HCT116 (cell line): ENCODE measurements at regions not wholly inside any gene's neighbourhood (a gene's known extent, or its start where the extent isn't known, plus 50 kb on each side); places are given as distances from the start of the nearest gene placed in this dataset.

ENCODE experiments used
- ATAC-seq: fragments of 200-7000 bp; cut with Tn5 transposase; 2 replicates; pipeline ENCODE4 v1.9.1; 2020; ENCODE audit warnings: mild to moderate bottlenecking, moderate library complexity
- BruUV-seq: library from RNA; stranded (reverse); fragments of 400-500 nt; replicated peaks from 2 replicates; lab custom pipeline; 2021; lab: Mats Ljungman, UMichigan
- CTCF ChIA-PET: fragments of 300-600 bp; sonication (Branson Sonifier 250); formaldehyde crosslinking; loops from one replicate; lab custom pipeline; 2021; ENCODE audit warnings: antibody characterized with exemption; lab: Charles Lee
- POLR2A ChIA-PET: fragments of 300-600, 350-600 bp; sonication (Branson Sonifier 250); formaldehyde crosslinking; loops from one replicate; lab custom pipeline; 2021; ENCODE audit warnings: antibody characterized with exemption; lab: Charles Lee
- RAD21 ChIA-PET, 2 experiments: fragments of 300-600 bp; sonication (Branson Sonifier 250); formaldehyde crosslinking; loops; one replicate each; lab custom pipeline; 2023; ENCODE audit warnings: low total read pairs in 2 of 2; ENCODE audit not compliant: uncharacterized antibody in 2 of 2, unreplicated experiment in 2 of 2, low non-redundant PET in 1 of 2; lab: Charles Lee
- DNase-seq: peaks from one replicate; pipeline ENCODE4 v3.0.0-alpha.2; 2010; ENCODE audit warnings: low read depth, low spot score
- H2AFZ ChIP-seq: fragments of 200-600 bp; shearing (Covaris generic), sonication (generic); 2 replicates; pipeline ENCODE4 v1.6.1; 2017; ENCODE audit warnings: low read depth, mixed run types, mixed read lengths, antibody characterized with exemption, low read length; ENCODE audit not compliant: poor library complexity, severe bottlenecking
- H3K27ac ChIP-seq: 2 replicates; pipeline ENCODE4 v1.5.1; 2012; ENCODE audit warnings: low read depth, low read length
- H3K27me3 ChIP-seq: fragments of 200-600 bp; sonication (generic); 2 replicates; pipeline ENCODE4 v1.6.1; 2016; ENCODE audit warnings: mixed run types, low read length, mixed read lengths; ENCODE audit not compliant: insufficient read depth
- H3K36me3 ChIP-seq, 2 experiments: fragments of 200-500 bp in 1 of 2; fragments of 200-600 bp in 1 of 2; sonication (Bioruptor generic) in 1 of 2; sonication (generic) in 1 of 2; 2 replicates each; pipeline versions ENCODE4 v1.5.1 to v1.6.1; 2014 to 2016; ENCODE audit warnings: low read length in 2 of 2, inconsistent platforms in 1 of 2, mixed read lengths in 1 of 2, mixed run types in 1 of 2; ENCODE audit not compliant: insufficient read depth in 2 of 2, control insufficient read depth in 1 of 2
- H3K4me1 ChIP-seq, 2 experiments: fragments of 200-600 bp in 1 of 2; sonication (generic) in 1 of 2; 2 replicates each; pipeline versions ENCODE4 v1.5.1 to v1.6.1; 2012 to 2017; ENCODE audit warnings: low read length in 2 of 2, inconsistent platforms in 1 of 2, mild to moderate bottlenecking in 1 of 2, mixed read lengths in 1 of 2, mixed run types in 1 of 2, moderate library complexity in 1 of 2; ENCODE audit not compliant: insufficient read depth in 2 of 2, control insufficient read depth in 1 of 2
- H3K4me2 ChIP-seq: fragments of 200-600 bp; sonication (generic); 2 replicates; pipeline ENCODE4 v1.6.1; 2017; ENCODE audit warnings: mixed run types, low read length, mixed read lengths
- H3K4me3 ChIP-seq, 2 experiments: fragments of 200-600 bp in 1 of 2; sonication (generic) in 1 of 2; replicated peaks in 1 of 2; 2 replicates each; pipeline ENCODE4 v1.5.1; 2011 to 2016; ENCODE audit warnings: low read length in 2 of 2, control low read depth in 1 of 2, low read depth in 1 of 2, mild to moderate bottlenecking in 1 of 2, mixed read lengths in 1 of 2, mixed run types in 1 of 2
- H3K79me2 ChIP-seq: fragments of 200-600 bp; sonication (generic); 2 replicates; pipeline ENCODE4 v1.6.1; 2017; ENCODE audit warnings: mild to moderate bottlenecking, mixed run types, low read length, moderate library complexity, mixed read lengths; ENCODE audit not compliant: insufficient read depth
- H3K9ac ChIP-seq: fragments of 200-600 bp; sonication (generic); 2 replicates; pipeline ENCODE4 v1.6.1; 2016; ENCODE audit warnings: low read length, mixed read lengths
- H3K9me2 ChIP-seq: fragments of 200-600 bp; sonication (generic), shearing (Covaris generic); 2 replicates; pipeline ENCODE4 v1.6.1; 2017; ENCODE audit warnings: mixed run types, mild to moderate bottlenecking, moderate library complexity; ENCODE audit not compliant: insufficient read depth
- H3K9me3 ChIP-seq, 2 experiments: fragments of 200-500 bp in 1 of 2; fragments of 200-600 bp in 1 of 2; sonication (Bioruptor generic) in 1 of 2; sonication (generic) in 1 of 2; 2 replicates each; pipeline ENCODE4 v1.6.1; 2014 to 2017; ENCODE audit warnings: low read length in 2 of 2, mixed read lengths in 2 of 2, inconsistent platforms in 1 of 2, low read depth in 1 of 2, mild to moderate bottlenecking in 1 of 2, mixed run types in 1 of 2, moderate library complexity in 1 of 2; ENCODE audit not compliant: control insufficient read depth in 1 of 2, insufficient read depth in 1 of 2
- H4K20me1 ChIP-seq: fragments of 200-600 bp; sonication (generic), shearing (Covaris generic); 2 replicates; pipeline ENCODE4 v1.6.1; 2017; ENCODE audit warnings: mixed run types, mild to moderate bottlenecking, moderate library complexity; ENCODE audit not compliant: insufficient read depth
- ATF3 ChIP-seq: IDR thresholded peaks from 2 replicates; pipeline ENCODE4 v1.6.1; 2012
- CTCF ChIP-seq, 3 experiments: fragments of 200-600 bp in 1 of 3; sonication (generic) in 1 of 3; IDR thresholded peaks in 2 of 3; conservative IDR thresholded peaks in 1 of 3; 2 replicates each; pipeline ENCODE4 v1.5.1; 2012 to 2017; ENCODE audit warnings: low read depth in 2 of 3, low read length in 2 of 3, antibody characterized with exemption in 1 of 3, borderline replicate concordance in 1 of 3, control low read depth in 1 of 3, mild to moderate bottlenecking in 1 of 3, mixed read lengths in 1 of 3, mixed run types in 1 of 3, moderate library complexity in 1 of 3; ENCODE audit not compliant: insufficient read depth in 1 of 3
- EGR1 ChIP-seq: IDR thresholded peaks from 2 replicates; pipeline ENCODE4 v1.6.1; 2012; ENCODE audit warnings: low read depth
- ELF1 ChIP-seq: IDR thresholded peaks from 2 replicates; pipeline ENCODE4 v1.6.1; 2012; ENCODE audit warnings: low read depth, borderline replicate concordance
- EZH2phosphoT487 ChIP-seq: fragments of 200-600 bp; IDR thresholded peaks from 2 replicates; pipeline ENCODE4 v1.6.1; 2018; ENCODE audit warnings: antibody characterized with exemption, borderline replicate concordance
- FOSL1 ChIP-seq: IDR thresholded peaks from 2 replicates; pipeline ENCODE4 v1.6.1; 2012; ENCODE audit warnings: low read depth
- JUND ChIP-seq: IDR thresholded peaks from 2 replicates; pipeline ENCODE4 v1.6.1; 2012
- MAX ChIP-seq: IDR thresholded peaks from 2 replicates; pipeline ENCODE4 v1.6.1; 2012
- POLR2A ChIP-seq: IDR thresholded peaks from 2 replicates; pipeline ENCODE4 v1.7.0; 2011; ENCODE audit warnings: borderline replicate concordance; ENCODE audit not compliant: insufficient read depth, insufficient read length; ENCODE audit errors: extremely low read depth
- POLR2AphosphoS5 ChIP-seq: IDR thresholded peaks from 2 replicates; pipeline ENCODE4 v1.6.1; 2011; ENCODE audit warnings: mild to moderate bottlenecking, low read depth, low read length, moderate library complexity
- RAD21 ChIP-seq: IDR thresholded peaks from 2 replicates; pipeline ENCODE4 v1.6.1; 2012; ENCODE audit warnings: low read depth, mild to moderate bottlenecking
- SIN3A ChIP-seq: IDR thresholded peaks from 2 replicates; pipeline ENCODE4 v1.6.1; 2012; ENCODE audit warnings: low read depth
- SP1 ChIP-seq: IDR thresholded peaks from 2 replicates; pipeline ENCODE4 v1.6.1; 2012; ENCODE audit warnings: low read depth
- SRF ChIP-seq: IDR thresholded peaks from 2 replicates; pipeline ENCODE4 v1.6.1; 2012; ENCODE audit warnings: low read depth
- TCF7L2 ChIP-seq: IDR thresholded peaks from 2 replicates; pipeline ENCODE4 v1.7.0; 2011; ENCODE audit warnings: borderline replicate concordance, inconsistent platforms; ENCODE audit not compliant: insufficient read depth, insufficient read length; ENCODE audit errors: extremely low read depth
- YY1 ChIP-seq: IDR thresholded peaks from 2 replicates; pipeline ENCODE4 v1.6.1; 2011; ENCODE audit warnings: low read length, low read depth, moderate library complexity, mild to moderate bottlenecking; ENCODE audit not compliant: insufficient replicate concordance; ENCODE audit errors: extremely low read depth
- ZNF274 ChIP-seq: fragments of 200-500 bp; sonication (Bioruptor generic); IDR thresholded peaks from 2 replicates; pipeline ENCODE4 v1.6.1; 2014; ENCODE audit warnings: mild to moderate bottlenecking, low read depth, low read length, inconsistent platforms
- intact Hi-C: fragments of 100-400 bp; cut with micrococcal nuclease; formaldehyde crosslinking; loops from 2 replicates; pipeline ENCODE4 v1.10.0; 2022

GRCh38 chr4:130028552-130028951 is 932.6 kb downstream of the C4orf33 start:
- ATAC-seq (no peak), DNase-seq (no peak)
- Histone ChIP-seq H3K27me3 (no peaks in the 10 kb centered on the region), H3K4me2 (no peak overlapping the region), H4K20me1 (no peaks in the 10 kb centered on the region), H3K9ac (no peak overlapping the region), H3K79me2 (no peaks in the 10 kb centered on the region), H3K36me3 (no peaks in the 10 kb centered on the region), H3K9me2 (no peaks in the 10 kb centered on the region), H3K4me1 (no peaks in the 10 kb centered on the region), H3K9me3 (no peaks in the 10 kb centered on the region), H2AFZ (no peak overlapping the region), H3K4me3 (no peak overlapping the region)
- intact Hi-C loops, result no loop called here
- ChIA-PET POLR2A (no interaction called here), CTCF (no interaction called here)
- no TSS peak for BruUV-seq
- TF ChIP-seq SIN3A (no peak), SRF (no peak), JUND (no peak), POLR2A (no peak), POLR2AphosphoS5 (no peak), EGR1 (no peak), ZNF274 (no peak), CTCF (IDR thresholded peaks at IDR 0.05 in 2 of 3, conservative IDR thresholded peaks at IDR 0.05 in 1 of 3; ENCODE audit: borderline replicate concordance in 1 of 3, insufficient read depth in 1 of 3, low read depth in 2 of 3, low read length in 2 of 3) (no peak), ATF3 (no peak), RAD21 (no peak), FOSL1 (no peak), MAX (no peak), YY1 (no peak), EZH2phosphoT487 (no peak), SP1 (no peak), ELF1 (no peak), TCF7L2 (no peak)
- TF ChIP-seq, all 23 proteins: peak for 0
- RAD21 ChIA-PET, result no interaction called here
- no peak overlapping the region for H3K27ac ChIP-seq
